ENCODE measurements at regions not wholly inside any gene's neighbourhood (a gene's known extent, or its start where the extent isn't known, plus 50 kb on each side); places are given as distances from the start of the nearest gene placed in this dataset.
"Not testable (repeated sequence)": the region's sequence is repeated elsewhere in the genome, so short reads cannot be mapped to it uniquely, and the experiment has no call there.

DNA sequence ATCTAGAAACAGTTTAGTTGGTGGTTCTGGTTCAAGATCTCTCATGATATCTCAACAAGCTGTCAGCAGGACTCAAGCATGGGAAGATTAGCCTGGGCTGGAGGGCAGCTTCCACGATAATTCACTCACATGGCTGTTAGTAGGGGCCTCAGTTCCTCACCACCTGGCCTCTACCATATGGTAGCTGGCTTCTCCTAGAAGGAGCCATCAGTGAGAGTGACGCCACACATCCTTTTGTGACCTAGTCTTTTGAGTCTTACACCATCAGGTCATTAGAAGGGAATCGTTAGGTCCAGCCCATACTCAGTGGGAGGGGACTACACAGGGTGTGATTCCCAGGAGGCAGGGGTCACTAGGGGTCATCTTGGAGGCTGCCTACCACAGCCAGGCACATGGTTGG is 239.3 kb upstream of the PLPP4 start:
- no peaks in the 10 kb centered on the region for H3K4me1 Mint-ChIP-seq
- Histone ChIP-seq H3K4me1 (ENCODE audit: control insufficient read depth in 1 of 2, extremely low read depth in 1 of 2, insufficient read depth in 2 of 2, low read length in 2 of 2) (no peaks in the 10 kb centered on the region), H3K27me3 (replicated peaks in 1 of 2; ENCODE audit: control insufficient read depth in 2 of 2, extremely low read depth in 1 of 2, insufficient read depth in 2 of 2, low read length in 1 of 2) (peaks cover 0 to 2% of the 10 kb centered on the region in 2 experiments), H3K36me3 (ENCODE audit: control insufficient read depth in 2 of 2, extremely low read depth in 1 of 2, insufficient read depth in 1 of 2, low read length in 1 of 2) (no peaks in the 10 kb centered on the region), H3K9me3 (no peaks in the 10 kb centered on the region), H3K4me3 (ENCODE audit: control insufficient read depth in 1 of 2, extremely low read depth in 1 of 2, low read length in 1 of 2) (no peak overlapping the region), H3K27ac (ENCODE audit: low read length) (no peak overlapping the region)
- H3K4me3 Mint-ChIP-seq, result no peak overlapping the region
- POLR2A ChIA-PET, result no interaction called here
- WGBS (ENCODE audit: insufficient coverage), result no CpG with 5 or more reads among the region's 3 CpGs
- no peaks in the 10 kb centered on the region for H3K36me3 Mint-ChIP-seq
- CTCF ChIA-PET, result no interaction called here
- DNase-seq, result no peak
- no peak for ATAC-seq (replicated peaks in 1 of 4)
- H3K27ac Mint-ChIP-seq, result no peak overlapping the region
- peaks cover 0 to 4% (median 2%) of the 10 kb centered on the region in 3 donors for H3K9me3 Mint-ChIP-seq
- peaks cover 0 to 5% of the 10 kb centered on the region in 2 donors for H3K27me3 Mint-ChIP-seq

DNA sequence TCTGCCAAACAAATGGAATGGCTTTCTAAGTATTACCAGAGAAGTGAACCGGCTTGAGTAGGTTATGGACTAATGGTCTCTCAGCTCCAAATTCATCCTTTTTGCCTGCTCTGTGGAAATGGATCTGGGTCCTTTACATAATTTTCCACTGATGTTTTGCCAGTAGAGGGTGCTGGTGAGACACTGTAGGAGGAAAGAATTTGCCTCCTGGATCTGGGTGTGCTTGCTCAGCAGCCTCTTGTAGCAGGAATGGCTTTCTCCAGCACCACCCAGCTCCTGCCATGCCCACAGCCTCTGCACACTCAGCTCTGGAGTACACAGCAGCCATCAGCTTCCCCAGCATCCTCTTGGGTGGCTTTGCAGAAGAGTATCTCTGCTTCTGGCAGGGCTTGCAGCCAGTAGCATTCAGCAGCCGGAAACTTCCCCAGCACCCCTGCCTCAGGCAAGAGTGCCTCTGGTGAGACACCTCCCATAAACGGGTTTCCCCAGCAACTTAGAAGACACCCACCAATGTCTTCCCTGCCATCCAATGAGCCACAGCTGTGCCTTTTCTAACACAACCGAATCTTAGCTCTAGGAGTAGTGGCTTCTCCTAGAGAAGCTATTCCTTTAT is 235.0 kb upstream of the PLPP4 start:
- Mint-ChIP-seq H3K9me3 (peaks cover 0 to 7% (median 2%) of the 10 kb centered on the region in 3 donors), H3K27ac (no peak overlapping the region), H3K4me1 (no peaks in the 10 kb centered on the region), H3K4me3 (no peak overlapping the region), H3K27me3 (peaks cover 5 to 11% of the 10 kb centered on the region in 2 donors), H3K36me3 (no peaks in the 10 kb centered on the region)
- DNase-seq (no peak), ATAC-seq (replicated peaks in 1 of 4) (no peak)
- ChIA-PET CTCF (no interaction called here), POLR2A (no interaction called here)
- H3K27me3 ChIP-seq (replicated peaks in 1 of 2; ENCODE audit: control insufficient read depth in 2 of 2, extremely low read depth in 1 of 2, insufficient read depth in 2 of 2, low read length in 1 of 2), result peaks cover 2 to 6% of the 10 kb centered on the region in 2 experiments
- no peaks in the 10 kb centered on the region for H3K9me3 ChIP-seq
- no peak overlapping the region for H3K4me3 ChIP-seq (ENCODE audit: control insufficient read depth in 1 of 2, extremely low read depth in 1 of 2, low read length in 1 of 2)
- no peaks in the 10 kb centered on the region for H3K4me1 ChIP-seq (ENCODE audit: control insufficient read depth in 1 of 2, extremely low read depth in 1 of 2, insufficient read depth in 2 of 2, low read length in 2 of 2)
- H3K27ac ChIP-seq (ENCODE audit: low read length), result no peak overlapping the region
- 36% methylated on average over 2 of the region's 4 CpGs for WGBS (ENCODE audit: insufficient coverage)
- no peaks in the 10 kb centered on the region for H3K36me3 ChIP-seq (ENCODE audit: control insufficient read depth in 2 of 2, extremely low read depth in 1 of 2, insufficient read depth in 1 of 2, low read length in 1 of 2)

DNA sequence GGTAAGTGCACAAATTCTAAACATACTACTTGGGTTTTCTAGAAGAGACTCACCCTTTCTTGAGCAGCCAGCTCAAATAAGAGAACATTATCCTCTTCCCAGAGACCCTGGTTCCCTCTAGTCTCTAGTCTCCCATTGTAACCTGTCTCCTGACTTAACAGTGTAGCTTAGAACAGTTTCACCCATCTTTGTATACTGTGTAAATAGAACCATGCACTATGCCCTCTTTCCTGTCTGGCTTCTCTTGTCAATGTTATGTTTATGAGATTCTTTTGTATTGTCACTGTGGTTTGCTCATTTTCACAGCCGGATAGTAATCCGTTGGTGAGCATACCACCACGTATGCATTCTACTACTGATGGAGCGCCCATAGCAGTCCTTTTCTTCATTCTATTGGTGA is 227.4 kb upstream of the PLPP4 start:
- peaks cover 0 to 6% of the 10 kb centered on the region in 2 experiments for H3K27me3 ChIP-seq (replicated peaks in 1 of 2; ENCODE audit: control insufficient read depth in 2 of 2, extremely low read depth in 1 of 2, insufficient read depth in 2 of 2, low read length in 1 of 2)
- CTCF ChIA-PET, result no interaction called here
- ATAC-seq (replicated peaks in 1 of 4) (no peak), DNase-seq (no peak)
- H3K27ac ChIP-seq (ENCODE audit: low read length), result no peak overlapping the region
- POLR2A ChIA-PET, result no interaction called here
- H3K36me3 ChIP-seq (ENCODE audit: control insufficient read depth in 2 of 2, extremely low read depth in 1 of 2, insufficient read depth in 1 of 2, low read length in 1 of 2), result no peaks in the 10 kb centered on the region
- H3K4me1 ChIP-seq (ENCODE audit: control insufficient read depth in 1 of 2, extremely low read depth in 1 of 2, insufficient read depth in 2 of 2, low read length in 2 of 2), result no peaks in the 10 kb centered on the region
- H3K9me3 Mint-ChIP-seq, result no peaks in the 10 kb centered on the region
- no peak overlapping the region for H3K27ac Mint-ChIP-seq
- H3K4me3 Mint-ChIP-seq, result no peak overlapping the region
- H3K4me1 Mint-ChIP-seq, result no peaks in the 10 kb centered on the region
- peaks cover 7% of the 10 kb centered on the region in 2 donors for H3K27me3 Mint-ChIP-seq
- H3K4me3 ChIP-seq (ENCODE audit: control insufficient read depth in 1 of 2, extremely low read depth in 1 of 2, low read length in 1 of 2), result no peak overlapping the region
- WGBS (ENCODE audit: insufficient coverage), result 100% methylated on average over 3 of the region's 4 CpGs
- H3K9me3 ChIP-seq, result no peaks in the 10 kb centered on the region
- H3K36me3 Mint-ChIP-seq, result no peaks in the 10 kb centered on the region

DNA sequence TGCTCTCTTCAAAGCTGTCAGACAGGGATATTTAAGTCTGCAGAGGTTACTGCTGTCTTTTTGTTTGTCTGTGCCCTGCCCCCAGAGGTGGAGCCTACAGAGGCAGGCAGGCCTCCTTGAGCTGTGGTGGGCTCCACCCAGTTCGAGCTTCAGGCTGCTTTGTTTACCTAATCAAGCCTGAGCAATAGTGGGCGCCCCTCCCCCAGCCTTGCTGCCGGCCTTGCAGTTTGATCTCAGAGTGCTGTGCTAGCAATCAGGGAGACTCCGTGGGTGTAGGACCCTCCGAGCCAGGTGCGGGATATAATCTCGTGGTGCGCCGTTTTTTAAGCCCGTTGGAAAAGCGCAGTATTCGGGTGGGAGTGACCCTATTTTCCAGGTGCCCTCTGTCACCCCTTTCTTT is 217.3 kb upstream of the PLPP4 start:
- POLR2A ChIA-PET; ATAC-seq (replicated peaks in 1 of 4); H3K9me3 ChIP-seq; H3K4me1 ChIP-seq (ENCODE audit: control insufficient read depth in 1 of 2, extremely low read depth in 1 of 2, insufficient read depth in 2 of 2, low read length in 2 of 2); CTCF ChIA-PET; H3K9me3 Mint-ChIP-seq; H3K4me1 Mint-ChIP-seq; H3K27ac Mint-ChIP-seq; H3K27me3 Mint-ChIP-seq; H3K36me3 ChIP-seq (ENCODE audit: control insufficient read depth in 2 of 2, extremely low read depth in 1 of 2, insufficient read depth in 1 of 2, low read length in 1 of 2); H3K4me3 ChIP-seq (ENCODE audit: control insufficient read depth in 1 of 2, extremely low read depth in 1 of 2, low read length in 1 of 2); DNase-seq; H3K4me3 Mint-ChIP-seq; H3K36me3 Mint-ChIP-seq; H3K27ac ChIP-seq (ENCODE audit: low read length); H3K27me3 ChIP-seq (replicated peaks in 1 of 2; ENCODE audit: control insufficient read depth in 2 of 2, extremely low read depth in 1 of 2, insufficient read depth in 2 of 2, low read length in 1 of 2): not testable (repeated sequence)
- WGBS (ENCODE audit: insufficient coverage), result no CpG with 5 or more reads among the region's 12 CpGs

DNA sequence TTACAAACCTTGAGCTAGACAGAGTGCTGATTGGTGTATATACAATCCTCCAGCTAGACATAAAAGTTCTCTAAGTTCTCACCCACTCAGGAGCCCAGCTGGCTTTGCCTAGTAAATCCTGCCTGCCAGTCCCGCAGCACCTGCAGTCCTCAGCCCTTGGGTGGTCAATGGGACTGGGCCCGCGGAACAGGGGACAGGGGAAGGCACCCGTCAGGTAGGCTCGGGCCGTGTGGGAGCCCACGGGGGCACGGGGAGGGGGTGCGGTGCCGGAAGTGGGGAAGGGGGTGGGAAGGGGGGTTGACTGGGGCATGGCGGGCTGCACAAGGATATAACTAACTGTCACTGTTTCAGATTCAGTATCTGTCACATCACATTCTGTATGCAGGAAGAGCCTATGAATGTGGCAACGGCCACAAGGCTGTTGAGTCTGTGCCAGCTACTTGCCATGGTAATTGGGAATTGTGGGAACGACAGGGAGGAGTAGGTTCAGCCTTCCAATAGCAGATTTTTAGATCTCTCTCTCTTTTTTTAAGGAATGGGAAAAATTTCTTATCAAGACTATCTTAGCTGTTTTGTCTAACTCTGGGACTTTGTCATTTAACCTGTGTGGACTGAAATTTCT is 205.1 kb upstream of the PLPP4 start:
- Histone ChIP-seq H3K27me3 (replicated peaks in 1 of 2; ENCODE audit: control insufficient read depth in 2 of 2, extremely low read depth in 1 of 2, insufficient read depth in 2 of 2, low read length in 1 of 2) (peaks cover 0 to 2% of the 10 kb centered on the region in 2 experiments), H3K27ac (ENCODE audit: low read length) (no peak overlapping the region), H3K36me3 (ENCODE audit: control insufficient read depth in 2 of 2, extremely low read depth in 1 of 2, insufficient read depth in 1 of 2, low read length in 1 of 2) (no peaks in the 10 kb centered on the region), H3K4me1 (ENCODE audit: control insufficient read depth in 1 of 2, extremely low read depth in 1 of 2, insufficient read depth in 2 of 2, low read length in 2 of 2) (no peaks in the 10 kb centered on the region), H3K9me3 (no peaks in the 10 kb centered on the region), H3K4me3 (ENCODE audit: control insufficient read depth in 1 of 2, extremely low read depth in 1 of 2, low read length in 1 of 2) (no peak overlapping the region)
- H3K27me3 Mint-ChIP-seq, result peaks cover 13 to 24% of the 10 kb centered on the region in 2 donors
- H3K9me3 Mint-ChIP-seq, result peaks cover 0 to 6% (median 0%) of the 10 kb centered on the region in 3 donors
- DNase-seq (no peak), ATAC-seq (replicated peaks in 1 of 4) (no peak)
- ChIA-PET CTCF (no interaction called here), POLR2A (no interaction called here)
- WGBS (ENCODE audit: insufficient coverage), result no CpG with 5 or more reads among the region's 13 CpGs
- H3K36me3 Mint-ChIP-seq, result no peaks in the 10 kb centered on the region
- no peak overlapping the region for H3K4me3 Mint-ChIP-seq
- no peaks in the 10 kb centered on the region for H3K4me1 Mint-ChIP-seq
- no peak overlapping the region for H3K27ac Mint-ChIP-seq

DNA sequence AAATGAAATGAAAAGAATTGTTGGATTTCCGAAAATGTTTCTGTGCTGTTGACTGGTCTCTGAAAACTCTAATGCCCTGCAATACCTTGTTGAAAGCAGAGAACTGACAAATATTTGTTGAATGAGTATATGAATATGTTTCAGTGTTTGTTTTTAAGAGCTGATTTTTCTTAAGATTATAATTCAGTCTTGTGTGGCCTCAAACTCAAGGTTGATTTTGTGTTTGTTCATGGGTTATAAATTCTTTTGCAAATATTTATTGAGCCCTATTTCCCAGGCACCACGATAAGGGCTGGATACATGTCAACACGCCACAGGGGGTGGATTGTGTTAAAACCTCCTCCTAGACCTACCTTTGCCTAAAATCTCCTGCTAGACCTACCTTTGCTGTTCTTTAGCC is 203.9 kb upstream of the PLPP4 start:
- H3K4me1 Mint-ChIP-seq, result no peaks in the 10 kb centered on the region
- WGBS (ENCODE audit: insufficient coverage), result 68% methylated on average over 3 of the region's 3 CpGs

More for the DNA sequence above, 203.9 kb upstream of the PLPP4 start:
- DNase-seq (no peak), ATAC-seq (replicated peaks in 1 of 4) (no peak)
- Mint-ChIP-seq H3K27me3 (peaks cover 12 to 18% of the 10 kb centered on the region in 2 donors), H3K9me3 (peaks cover 0 to 6% (median 0%) of the 10 kb centered on the region in 3 donors), H3K36me3 (no peaks in the 10 kb centered on the region), H3K27ac (no peak overlapping the region), H3K4me3 (no peak overlapping the region)
- Histone ChIP-seq H3K4me1 (ENCODE audit: control insufficient read depth in 1 of 2, extremely low read depth in 1 of 2, insufficient read depth in 2 of 2, low read length in 2 of 2) (no peaks in the 10 kb centered on the region), H3K27me3 (replicated peaks in 1 of 2; ENCODE audit: control insufficient read depth in 2 of 2, extremely low read depth in 1 of 2, insufficient read depth in 2 of 2, low read length in 1 of 2) (peaks cover 0 to 2% of the 10 kb centered on the region in 2 experiments), H3K4me3 (ENCODE audit: control insufficient read depth in 1 of 2, extremely low read depth in 1 of 2, low read length in 1 of 2) (no peak overlapping the region), H3K9me3 (no peaks in the 10 kb centered on the region), H3K27ac (ENCODE audit: low read length) (no peak overlapping the region), H3K36me3 (ENCODE audit: control insufficient read depth in 2 of 2, extremely low read depth in 1 of 2, insufficient read depth in 1 of 2, low read length in 1 of 2) (no peaks in the 10 kb centered on the region)
- ChIA-PET POLR2A (no interaction called here), CTCF (no interaction called here)
